ACC112 (cell line): ENCODE measurements at regions not wholly inside any gene's neighbourhood (a gene's known extent, or its start where the extent isn't known, plus 50 kb on each side); places are given as distances from the start of the nearest gene placed in this dataset.
"Not testable (repeated sequence)": the region's sequence is repeated elsewhere in the genome, so short reads cannot be mapped to it uniquely, and the experiment has no call there.

ENCODE experiments used
- H2AFZ ChIP-seq: fragments of 200-600 bp; sonication (generic); one replicate; pipeline ENCODE4 v1.6.0; 2017; ENCODE audit warnings: antibody characterized with exemption, low read length; ENCODE audit not compliant: unreplicated experiment
- H3K27ac ChIP-seq: fragments of 200-600 bp; sonication (generic); 2 replicates; pipeline ENCODE4 v1.5.1; 2014; ENCODE audit warnings: low read depth, mild to moderate bottlenecking, antibody characterized with exemption, low read length, moderate library complexity
- H3K27me3 ChIP-seq: fragments of 200-600 bp; sonication (generic); 2 replicates; pipeline ENCODE4 v1.6.1; 2014; ENCODE audit warnings: mild to moderate bottlenecking, antibody characterized with exemption, low read length, moderate library complexity, mixed read lengths; ENCODE audit not compliant: insufficient read depth
- H3K36me3 ChIP-seq: fragments of 200-600 bp; sonication (generic); 2 replicates; pipeline ENCODE4 v1.6.1; 2016; ENCODE audit warnings: mild to moderate bottlenecking, antibody characterized with exemption, low read length, moderate library complexity, mixed read lengths; ENCODE audit not compliant: insufficient read depth
- H3K4me1 ChIP-seq: fragments of 200-600 bp; sonication (generic); one replicate; pipeline ENCODE4 v1.6.1; 2016; ENCODE audit warnings: low read length, mixed read lengths; ENCODE audit not compliant: insufficient read depth, unreplicated experiment, control insufficient read depth
- H3K4me3 ChIP-seq: fragments of 200-600 bp; sonication (generic); 2 replicates; pipeline ENCODE4 v1.5.1; 2014; ENCODE audit warnings: mild to moderate bottlenecking, low read depth, low read length
- H3K79me2 ChIP-seq: fragments of 200-600 bp; sonication (generic); one replicate; pipeline ENCODE4 v1.6.0; 2016; ENCODE audit warnings: low read length; ENCODE audit not compliant: control insufficient read depth, unreplicated experiment, insufficient read depth

- no peaks in the 10 kb centered on the region for H3K27me3 ChIP-seq
- no peak overlapping the region for H3K4me3 ChIP-seq
- H3K36me3 ChIP-seq = no peaks in the 10 kb centered on the region
- H3K79me2 ChIP-seq = no peaks in the 10 kb centered on the region
- no peak overlapping the region for H3K27ac ChIP-seq
- no peak overlapping the region for H2AFZ ChIP-seq
- peaks cover 39% of the 10 kb centered on the region for H3K4me1 ChIP-seq
Measured at GRCh38 chr16:85518398-85519049, 94.6 kb upstream of the GSE1 start.

DNA sequence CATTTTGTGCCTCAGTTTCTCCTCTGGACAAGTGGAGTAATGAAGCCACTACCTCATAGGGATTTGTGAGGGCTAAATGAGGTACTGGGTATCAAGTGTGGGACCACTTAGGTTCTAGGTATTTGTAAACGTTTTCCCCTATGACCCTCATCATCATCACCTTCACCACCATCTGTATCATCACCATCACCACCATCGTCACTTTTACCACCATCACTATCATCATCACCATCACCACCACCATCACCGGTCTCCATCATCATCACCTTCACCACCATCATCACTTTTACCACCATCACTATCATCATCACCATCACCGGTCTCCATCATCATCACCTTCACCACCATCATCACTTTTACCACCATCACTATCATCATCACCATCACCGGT lies 94.1 kb upstream of the GSE1 start:
- H3K27me3 ChIP-seq, H3K27ac ChIP-seq, H2AFZ ChIP-seq, H3K36me3 ChIP-seq, H3K79me2 ChIP-seq, H3K4me3 ChIP-seq: not testable (repeated sequence)
- H3K4me1 ChIP-seq = peaks cover 39% of the 10 kb centered on the region

DNA sequence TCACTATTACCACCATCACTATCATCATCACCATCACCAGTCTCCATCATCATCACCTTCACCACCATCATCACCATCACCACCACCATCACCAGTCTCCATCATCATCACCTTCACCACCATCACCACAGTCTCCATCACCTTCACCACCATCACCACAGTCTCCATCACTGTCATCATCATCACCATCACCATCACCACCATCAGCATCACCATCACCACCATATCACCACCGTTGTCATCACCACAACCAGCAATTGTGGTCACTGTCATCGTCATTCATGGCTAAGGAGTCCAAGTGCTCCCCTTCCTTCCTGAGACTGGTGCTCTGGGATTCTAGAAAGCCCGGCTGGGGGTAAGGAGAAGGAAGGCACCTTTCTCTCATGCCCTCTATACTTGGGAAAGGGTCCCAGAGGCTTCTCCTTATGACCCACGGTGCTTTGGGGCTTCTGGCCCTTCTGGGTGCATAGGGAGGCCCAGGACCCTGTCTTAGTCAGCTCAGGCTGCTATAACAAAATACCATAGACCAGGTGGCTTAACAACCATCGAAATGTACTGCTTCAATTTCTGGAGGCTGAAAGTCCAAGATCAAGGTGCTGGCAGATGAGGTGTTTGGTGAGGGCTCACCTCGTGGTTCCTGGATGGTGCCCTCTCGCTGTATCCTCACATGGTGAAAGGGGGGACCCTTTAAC lies 93.4 kb upstream of the GSE1 start:
- Histone ChIP-seq H3K79me2 (no peaks in the 10 kb centered on the region), H3K4me1 (peaks cover 39% of the 10 kb centered on the region), H3K36me3 (no peaks in the 10 kb centered on the region), H3K27me3 (no peaks in the 10 kb centered on the region), H3K27ac (no peak overlapping the region), H3K4me3 (no peak overlapping the region), H2AFZ (no peak overlapping the region)

- Histone ChIP-seq H3K36me3 (no peaks in the 10 kb centered on the region), H3K27me3 (no peaks in the 10 kb centered on the region), H3K4me1 (peaks cover 37% of the 10 kb centered on the region), H3K4me3 (no peak overlapping the region), H2AFZ (no peak overlapping the region), H3K79me2 (no peaks in the 10 kb centered on the region), H3K27ac (no peak overlapping the region)
Measured at GRCh38 chr16:85520853-85521521, 92.1 kb upstream of the GSE1 start.

GRCh38 chr16:85521552-85522307 lies 91.4 kb upstream of the GSE1 start:
- H3K27ac ChIP-seq = no peak overlapping the region
- H3K36me3 ChIP-seq = no peaks in the 10 kb centered on the region
- no peak overlapping the region for H2AFZ ChIP-seq
- no peaks in the 10 kb centered on the region for H3K27me3 ChIP-seq
- peaks cover 33% of the 10 kb centered on the region for H3K4me1 ChIP-seq
- no peak overlapping the region for H3K4me3 ChIP-seq
- H3K79me2 ChIP-seq = no peaks in the 10 kb centered on the region

- no peaks in the 10 kb centered on the region for H3K36me3 ChIP-seq
- H3K79me2 ChIP-seq = no peaks in the 10 kb centered on the region
- no peaks in the 10 kb centered on the region for H3K27me3 ChIP-seq
- no peak overlapping the region for H2AFZ ChIP-seq
- peaks cover 33% of the 10 kb centered on the region for H3K4me1 ChIP-seq
- H3K4me3 ChIP-seq = no peak overlapping the region
- no peak overlapping the region for H3K27ac ChIP-seq
Measured at GRCh38 chr16:85522308-85522841, 90.7 kb upstream of the GSE1 start.

GRCh38 chr16:85522842-85523601 lies 90.1 kb upstream of the GSE1 start:
- Histone ChIP-seq H3K27me3 (no peaks in the 10 kb centered on the region), H3K79me2 (no peaks in the 10 kb centered on the region), H3K27ac (no peak overlapping the region; the same call in 1 of the 2 replicates), H3K4me1 (peaks cover 33% of the 10 kb centered on the region), H2AFZ (no peak overlapping the region), H3K4me3 (no peak overlapping the region), H3K36me3 (no peaks in the 10 kb centered on the region)

DNA sequence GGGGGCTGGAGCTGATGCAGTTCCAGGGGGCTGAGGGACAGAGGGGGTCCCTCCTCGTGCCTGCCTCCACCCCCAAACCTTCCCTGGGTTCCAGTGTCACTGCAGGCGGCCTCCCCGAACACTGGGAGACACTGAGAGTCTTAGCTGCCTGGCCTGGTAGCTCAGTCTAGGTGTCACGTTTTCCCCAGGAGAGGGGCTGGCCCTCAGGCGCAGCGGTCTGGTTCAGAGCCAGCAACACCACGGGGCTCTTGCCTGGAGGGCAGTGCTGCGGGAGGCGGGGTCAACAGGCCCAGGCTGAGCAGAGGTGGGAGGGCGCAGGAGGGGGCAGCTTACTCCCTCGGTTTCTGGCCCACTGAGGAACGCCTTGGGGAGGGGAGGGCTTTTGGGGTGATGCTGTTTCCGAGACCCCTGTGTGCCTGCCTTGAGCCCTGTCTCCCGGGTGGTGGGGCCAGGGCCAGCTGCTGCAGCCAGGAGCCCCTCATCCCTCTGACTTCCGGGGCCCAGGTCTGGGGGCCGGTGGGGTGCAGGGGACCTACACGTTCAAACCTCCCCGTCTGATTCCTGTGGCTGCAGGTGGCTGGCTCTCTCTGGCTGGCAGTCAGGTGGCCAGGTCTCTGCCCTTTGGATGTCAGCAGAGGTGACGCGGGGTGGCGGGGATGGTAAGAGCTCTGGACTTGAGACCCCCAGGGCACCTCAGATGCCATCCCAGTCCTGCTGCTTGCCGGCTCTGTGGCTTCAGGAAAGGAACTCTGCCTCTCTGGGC lies 89.3 kb upstream of the GSE1 start:
- no peak overlapping the region for H2AFZ ChIP-seq
- H3K4me3 ChIP-seq = no peak overlapping the region
- H3K4me1 ChIP-seq = peaks cover 33% of the 10 kb centered on the region
- H3K79me2 ChIP-seq = no peaks in the 10 kb centered on the region
- no peaks in the 10 kb centered on the region for H3K36me3 ChIP-seq
- H3K27me3 ChIP-seq = no peaks in the 10 kb centered on the region
- H3K27ac ChIP-seq = no peak overlapping the region; the same call in 1 of the 2 replicates

DNA sequence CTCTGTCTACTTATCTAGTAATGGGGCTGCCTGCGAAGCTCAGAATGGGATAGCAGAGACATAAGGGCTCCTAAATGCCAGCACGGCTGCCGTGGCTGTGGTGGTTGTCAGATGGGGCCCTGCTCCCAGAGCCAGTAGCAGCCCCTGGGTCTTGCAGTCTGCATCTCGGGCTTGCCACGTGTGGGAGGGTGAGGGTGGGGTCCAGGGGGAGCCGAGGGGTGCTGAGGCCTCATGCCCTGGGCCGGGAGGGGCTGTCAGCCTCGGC lies 88.8 kb upstream of the GSE1 start:
- no peak overlapping the region for H2AFZ ChIP-seq
- no peaks in the 10 kb centered on the region for H3K27me3 ChIP-seq
- H3K27ac ChIP-seq = no peak overlapping the region
- no peaks in the 10 kb centered on the region for H3K36me3 ChIP-seq
- H3K79me2 ChIP-seq = no peaks in the 10 kb centered on the region
- H3K4me1 ChIP-seq = peaks cover 33% of the 10 kb centered on the region
- H3K4me3 ChIP-seq = no peak overlapping the region
